Nephron (organoid): ENCODE measurements at regions not wholly inside any gene's neighbourhood (a gene's known extent, or its start where the extent isn't known, plus 50 kb on each side); places are given as distances from the start of the nearest gene placed in this dataset.

Source experiments
- H3K27ac Mint-ChIP-seq, 3 experiments: 2 replicates each; pipeline ENCODE4 v1.8.0; 2020; ENCODE audit warnings: mixed read lengths in 3 of 3, mild to moderate bottlenecking in 2 of 3, moderate library complexity in 1 of 3
- H3K27me3 Mint-ChIP-seq: 2 replicates; pipeline ENCODE4 v1.8.0; 2021; ENCODE audit warnings: low read depth, mild to moderate bottlenecking, moderate library complexity, mixed read lengths
- H3K36me3 Mint-ChIP-seq: 2 replicates; pipeline ENCODE4 v1.8.0; 2020; ENCODE audit warnings: low read depth, mixed read lengths
- H3K4me1 Mint-ChIP-seq: 2 replicates; pipeline ENCODE4 v1.8.0; 2020; ENCODE audit warnings: mixed read lengths
- H3K4me3 Mint-ChIP-seq, 3 experiments: 2 replicates each; pipeline ENCODE4 v1.8.0; 2020; ENCODE audit warnings: mild to moderate bottlenecking in 3 of 3, mixed read lengths in 3 of 3, moderate library complexity in 2 of 3
- H3K9me3 Mint-ChIP-seq: 2 replicates; pipeline ENCODE4 v1.8.0; 2020; ENCODE audit warnings: mixed read lengths
- TF ChIP-seq, protein P1 (sequence below), 3 experiments: fragments of 200-600 bp; sonication (generic); IDR thresholded peaks; one replicate each; pipeline ENCODE4 v1.5.0; 2021; ENCODE audit warnings: antibody characterized with exemption in 3 of 3; ENCODE audit not compliant: unreplicated experiment in 3 of 3

GRCh38 chr15:79204886-79205675 lies 77.4 kb upstream of the ANKRD34C start:
- TF ChIP-seq, protein P1, sequence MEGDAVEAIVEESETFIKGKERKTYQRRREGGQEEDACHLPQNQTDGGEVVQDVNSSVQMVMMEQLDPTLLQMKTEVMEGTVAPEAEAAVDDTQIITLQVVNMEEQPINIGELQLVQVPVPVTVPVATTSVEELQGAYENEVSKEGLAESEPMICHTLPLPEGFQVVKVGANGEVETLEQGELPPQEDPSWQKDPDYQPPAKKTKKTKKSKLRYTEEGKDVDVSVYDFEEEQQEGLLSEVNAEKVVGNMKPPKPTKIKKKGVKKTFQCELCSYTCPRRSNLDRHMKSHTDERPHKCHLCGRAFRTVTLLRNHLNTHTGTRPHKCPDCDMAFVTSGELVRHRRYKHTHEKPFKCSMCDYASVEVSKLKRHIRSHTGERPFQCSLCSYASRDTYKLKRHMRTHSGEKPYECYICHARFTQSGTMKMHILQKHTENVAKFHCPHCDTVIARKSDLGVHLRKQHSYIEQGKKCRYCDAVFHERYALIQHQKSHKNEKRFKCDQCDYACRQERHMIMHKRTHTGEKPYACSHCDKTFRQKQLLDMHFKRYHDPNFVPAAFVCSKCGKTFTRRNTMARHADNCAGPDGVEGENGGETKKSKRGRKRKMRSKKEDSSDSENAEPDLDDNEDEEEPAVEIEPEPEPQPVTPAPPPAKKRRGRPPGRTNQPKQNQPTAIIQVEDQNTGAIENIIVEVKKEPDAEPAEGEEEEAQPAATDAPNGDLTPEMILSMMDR (IDR thresholded peaks at IDR 0.05; ENCODE audit: unreplicated experiment in 3 of 3) = no peak

DNA sequence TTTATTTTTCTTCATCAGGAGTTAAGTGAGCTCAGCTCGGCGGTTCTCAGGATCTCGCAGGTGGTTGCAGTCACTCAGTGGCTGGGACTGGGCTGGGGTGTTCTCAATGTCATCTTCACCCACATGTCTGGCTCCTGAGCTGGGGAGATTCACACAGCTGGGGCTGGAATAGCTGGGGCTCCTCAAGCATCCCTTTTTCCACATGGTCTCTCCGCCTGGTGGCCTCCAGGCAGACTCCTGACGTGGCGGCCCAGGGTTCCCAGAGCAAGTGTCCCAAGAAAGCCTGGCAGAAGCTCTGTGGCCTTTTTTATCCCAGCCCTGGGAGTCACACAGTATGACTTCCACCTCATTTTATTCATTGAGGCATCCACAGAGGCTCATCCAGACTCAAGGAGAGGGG lies 84.1 kb upstream of the ANKRD34C start:
- Mint-ChIP-seq H3K4me3 (no peak overlapping the region), H3K36me3 (no peaks in the 10 kb centered on the region), H3K9me3 (no peaks in the 10 kb centered on the region), H3K27me3 (peaks cover 26% of the 10 kb centered on the region), H3K4me1 (peaks cover 13% of the 10 kb centered on the region), H3K27ac (no peak overlapping the region)
- TF ChIP-seq, protein P1 (IDR thresholded peaks at IDR 0.05; ENCODE audit: unreplicated experiment in 3 of 3) = no peak

More at GRCh38 chr15:79204886-79205675, 77.4 kb upstream of the ANKRD34C start:
- Mint-ChIP-seq H3K4me3 (no peak overlapping the region), H3K27ac (no peak overlapping the region), H3K27me3 (peaks cover 36% of the 10 kb centered on the region), H3K9me3 (no peaks in the 10 kb centered on the region), H3K36me3 (no peaks in the 10 kb centered on the region), H3K4me1 (peaks cover 5% of the 10 kb centered on the region)

- H3K4me1 Mint-ChIP-seq = peaks cover 23% of the 10 kb centered on the region
- TF ChIP-seq, protein P1 (IDR thresholded peaks at IDR 0.05; ENCODE audit: unreplicated experiment in 3 of 3) = no peak
- no peaks in the 10 kb centered on the region for H3K36me3 Mint-ChIP-seq
- H3K27ac Mint-ChIP-seq = no peak overlapping the region
- H3K9me3 Mint-ChIP-seq = no peaks in the 10 kb centered on the region
- peaks cover 27% of the 10 kb centered on the region for H3K27me3 Mint-ChIP-seq
- H3K4me3 Mint-ChIP-seq = no peak overlapping the region
Measured at GRCh38 chr15:79197285-79197684, 85.2 kb upstream of the ANKRD34C start.

DNA sequence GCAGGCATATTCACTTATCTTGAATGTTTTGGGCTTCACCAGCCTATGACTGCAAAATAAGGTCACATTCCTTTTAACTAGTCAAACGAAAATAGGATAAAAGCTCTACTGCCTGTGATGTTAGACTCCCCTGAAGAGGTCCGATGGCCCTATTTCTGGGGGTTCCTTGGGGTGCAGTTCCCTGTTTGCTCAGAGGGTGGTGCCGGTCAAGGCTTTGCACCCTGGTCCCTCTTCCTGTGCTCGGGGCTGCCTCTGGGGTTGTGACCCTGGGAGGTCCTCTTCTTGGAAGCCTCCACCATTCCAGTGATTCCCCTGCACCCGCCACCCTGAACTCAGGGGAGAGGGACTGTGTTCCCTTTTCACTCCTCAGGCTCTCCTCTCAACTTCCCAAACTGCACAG lies 86.7 kb upstream of the ANKRD34C start:
- no peaks in the 10 kb centered on the region for H3K9me3 Mint-ChIP-seq
- TF ChIP-seq, protein P1 (IDR thresholded peaks at IDR 0.05; ENCODE audit: unreplicated experiment in 3 of 3) = no peak
- H3K27ac Mint-ChIP-seq = no peak overlapping the region
- H3K4me1 Mint-ChIP-seq = peaks cover 30% of the 10 kb centered on the region
- H3K36me3 Mint-ChIP-seq = no peaks in the 10 kb centered on the region
- peaks cover 28% of the 10 kb centered on the region for H3K27me3 Mint-ChIP-seq
- no peak overlapping the region for H3K4me3 Mint-ChIP-seq

DNA sequence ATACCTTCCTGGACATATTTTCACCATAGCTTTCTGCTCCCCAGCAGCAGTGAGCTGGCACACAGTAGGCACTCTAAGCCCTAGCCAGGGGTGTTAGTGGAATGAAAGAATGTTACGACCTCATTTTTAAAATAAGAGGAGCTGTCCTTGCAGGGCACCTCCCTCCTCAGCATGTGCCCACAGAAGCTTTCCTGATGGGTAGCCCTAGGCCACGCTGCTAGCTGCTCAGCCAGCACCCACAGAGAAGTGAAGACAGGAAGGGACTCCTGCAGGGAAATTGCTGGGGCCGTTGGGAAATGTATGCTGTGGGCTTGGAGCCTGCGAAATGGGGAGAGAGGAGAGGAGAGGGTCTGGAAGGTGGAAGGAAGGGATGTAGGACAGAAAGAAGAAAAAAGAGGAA lies 87.3 kb upstream of the ANKRD34C start:
- no peaks in the 10 kb centered on the region for H3K36me3 Mint-ChIP-seq
- H3K27ac Mint-ChIP-seq = no peak overlapping the region
- no peak overlapping the region for H3K4me3 Mint-ChIP-seq
- H3K4me1 Mint-ChIP-seq = peaks cover 30% of the 10 kb centered on the region
- peaks cover 30% of the 10 kb centered on the region for H3K27me3 Mint-ChIP-seq
- TF ChIP-seq, protein P1 (IDR thresholded peaks at IDR 0.05; ENCODE audit: unreplicated experiment in 3 of 3) = no peak
- no peaks in the 10 kb centered on the region for H3K9me3 Mint-ChIP-seq

DNA sequence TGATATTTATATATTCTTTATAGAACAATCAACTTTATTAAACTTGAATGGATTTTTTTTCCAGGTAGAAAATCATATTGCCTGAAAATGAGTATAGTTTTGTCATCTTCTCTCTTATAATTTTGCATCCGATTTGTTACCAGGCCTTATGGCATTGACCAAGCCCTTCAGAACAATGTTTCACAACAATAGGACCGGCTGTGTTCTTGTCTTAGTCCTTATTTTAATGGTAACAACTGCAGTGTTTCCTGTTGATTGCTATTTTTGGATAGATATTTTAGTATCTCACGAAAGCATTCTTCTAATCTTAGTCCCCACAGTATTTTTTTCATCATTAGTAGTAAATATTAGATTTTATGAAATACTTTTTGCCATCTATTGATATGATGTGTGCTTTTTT lies 88.1 kb upstream of the ANKRD34C start:
- peaks cover 30% of the 10 kb centered on the region for H3K4me1 Mint-ChIP-seq
- H3K36me3 Mint-ChIP-seq = no peaks in the 10 kb centered on the region
- peaks cover 30% of the 10 kb centered on the region for H3K27me3 Mint-ChIP-seq
- no peak overlapping the region for H3K27ac Mint-ChIP-seq
- no peaks in the 10 kb centered on the region for H3K9me3 Mint-ChIP-seq
- TF ChIP-seq, protein P1 (IDR thresholded peaks at IDR 0.05; ENCODE audit: unreplicated experiment in 3 of 3) = no peak
- no peak overlapping the region for H3K4me3 Mint-ChIP-seq
